Epithelial cell of proximal tubule (primary cell): ENCODE measurements at regions not wholly inside any gene's neighbourhood (a gene's known extent, or its start where the extent isn't known, plus 50 kb on each side); places are given as distances from the start of the nearest gene placed in this dataset.

Experiments used
- DNase-seq: peaks from one replicate; pipeline ENCODE4 v3.0.0-alpha.2; 2011; ENCODE audit warnings: low read depth
- H3K4me3 ChIP-seq: 2 replicates; pipeline ENCODE4 v1.5.1; 2011; ENCODE audit warnings: low read depth, mild to moderate bottlenecking, low read length
- CTCF ChIP-seq: conservative IDR thresholded peaks from 2 replicates; pipeline ENCODE4 v1.5.1; 2012; ENCODE audit warnings: low read depth, mild to moderate bottlenecking, low read length

DNA sequence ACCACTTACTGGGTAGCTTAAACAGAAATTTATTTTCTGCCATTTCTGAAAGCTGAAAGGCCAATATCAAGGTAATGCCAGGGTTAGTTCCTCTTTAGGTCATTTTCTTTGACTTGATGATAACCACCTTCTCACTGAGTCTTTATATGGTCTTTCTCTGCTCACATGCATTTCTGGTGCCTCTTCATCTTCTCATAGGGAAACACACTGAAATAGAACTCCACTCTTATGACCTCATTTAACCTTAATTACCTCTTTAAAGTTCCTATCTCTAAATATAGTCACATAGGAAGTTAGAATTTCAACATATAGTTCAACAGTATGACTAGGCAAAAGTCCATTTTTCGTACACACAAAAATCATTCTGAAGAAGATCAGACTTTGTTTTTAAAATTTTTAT, 616.8 kb upstream of the VRK2 start:
- TF ChIP-seq CTCF: no peak
- DNase-seq: no peak
- no peak overlapping the region for H3K4me3 ChIP-seq

- no peak for TF ChIP-seq CTCF
- no peak for DNase-seq
- no peak overlapping the region for H3K4me3 ChIP-seq
Measured at GRCh38 chr2:57432528-57432927, 614.1 kb upstream of the VRK2 start.

DNA sequence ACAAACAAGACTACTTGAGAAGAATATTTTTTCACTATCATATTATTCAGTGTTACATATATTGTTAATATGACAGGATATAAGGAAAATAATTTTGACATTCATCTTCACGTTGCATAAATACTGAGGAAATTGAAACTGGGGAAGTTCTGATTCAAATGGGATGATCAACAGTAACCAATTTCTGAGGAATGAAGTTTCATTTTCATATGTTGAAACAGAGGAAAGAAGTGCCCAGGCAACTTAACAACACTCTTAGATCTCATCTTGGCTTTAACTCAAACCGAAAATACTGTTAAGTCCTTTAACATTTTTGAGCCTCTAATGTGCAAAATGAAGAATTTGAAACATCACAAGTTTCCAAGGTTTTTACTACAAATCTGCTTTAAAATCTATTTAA, 612.2 kb upstream of the VRK2 start:
- H3K4me3 ChIP-seq: no peak overlapping the region
- TF ChIP-seq CTCF: no peak
- DNase-seq: no peak

GRCh38 chr2:57434972-57435371, 611.6 kb upstream of the VRK2 start:
- no peak for TF ChIP-seq CTCF
- no peak for DNase-seq

GRCh38 chr2:57437077-57437476, 609.5 kb upstream of the VRK2 start:
- TF ChIP-seq CTCF: no peak

More at GRCh38 chr2:57434972-57435371, 611.6 kb upstream of the VRK2 start:
- H3K4me3 ChIP-seq: no peak overlapping the region

DNA sequence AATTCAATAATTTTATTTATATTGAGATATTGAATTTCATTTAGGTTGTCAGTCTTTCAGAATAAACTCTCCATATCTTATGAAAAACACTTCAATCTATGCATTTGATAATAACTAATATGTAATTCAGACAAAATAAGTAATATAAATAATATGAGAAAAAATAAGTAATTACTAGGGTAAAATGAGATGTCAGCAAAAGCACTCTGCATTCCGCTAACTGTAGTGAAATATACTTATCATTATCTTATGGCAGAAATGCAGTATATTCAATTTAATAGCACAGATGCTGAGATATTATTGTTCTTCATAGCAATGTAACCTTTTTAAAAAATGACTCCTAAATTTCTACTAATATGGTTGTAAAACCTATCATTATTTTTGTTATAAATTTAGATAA, 606.2 kb upstream of the VRK2 start:
- no peak for DNase-seq
- TF ChIP-seq CTCF: no peak
- H3K4me3 ChIP-seq: no peak overlapping the region

More at GRCh38 chr2:57437077-57437476, 609.5 kb upstream of the VRK2 start:
- no peak overlapping the region for H3K4me3 ChIP-seq
- no peak for DNase-seq

DNA sequence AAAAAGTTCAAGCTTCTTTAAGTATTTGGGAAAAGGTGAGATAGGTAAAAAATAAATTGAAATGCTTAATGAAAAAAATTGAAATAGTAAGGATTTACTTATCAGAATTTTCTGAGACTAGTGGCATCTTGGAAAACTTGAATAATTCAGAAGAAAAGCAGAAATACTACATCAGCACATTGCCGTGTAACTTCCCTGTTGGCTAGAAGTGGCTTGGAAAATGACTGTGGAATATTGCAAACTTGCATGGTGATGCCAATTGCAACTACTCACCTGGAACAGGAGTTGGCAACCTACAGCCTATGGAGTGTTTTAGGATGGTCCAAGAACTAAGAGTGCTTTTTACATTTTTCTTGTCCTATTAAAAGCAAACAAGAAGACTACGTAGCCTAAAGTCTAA, 603.5 kb upstream of the VRK2 start:
- H3K4me3 ChIP-seq: no peak overlapping the region
- DNase-seq: no peak
- no peak for TF ChIP-seq CTCF
